ENCODE measurements at regions not wholly inside any gene's neighbourhood (a gene's known extent, or its start where the extent isn't known, plus 50 kb on each side); places are given as distances from the start of the nearest gene placed in this dataset.
"Not testable (repeated sequence)": the region's sequence is repeated elsewhere in the genome, so short reads cannot be mapped to it uniquely, and the experiment has no call there.

GRCh38 chr13:58235454-58235853 lies 603.9 kb downstream of the PCDH17 start:
- no peak for DNase-seq

GRCh38 chr13:58238972-58239773 lies 607.6 kb downstream of the PCDH17 start:
- DNase-seq: no peak

DNA sequence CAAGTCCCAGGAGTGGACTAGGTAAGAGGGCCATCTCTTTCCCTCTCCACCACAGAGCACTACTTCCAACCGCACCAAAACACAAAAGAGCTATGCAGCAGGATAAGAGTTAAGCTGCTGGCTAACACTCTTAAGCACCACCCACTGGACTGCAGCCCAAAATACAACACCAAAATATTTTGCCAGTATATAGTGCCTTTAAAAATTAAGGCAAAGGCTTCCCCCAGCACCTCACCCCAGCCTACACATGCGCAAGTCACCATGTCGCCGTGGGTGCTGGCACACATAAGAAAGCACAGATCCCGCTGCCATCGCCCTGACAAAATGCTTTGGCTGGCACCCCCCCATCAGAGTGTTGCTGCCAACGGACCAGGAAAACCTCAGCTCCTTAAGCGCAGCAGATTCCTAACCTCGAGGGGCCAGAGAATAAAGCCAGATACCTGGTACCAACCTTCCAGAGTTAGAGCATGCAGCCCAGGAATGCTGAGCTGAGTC lies 608.3 kb downstream of the PCDH17 start:
- DNase-seq: no peak

GRCh38 chr13:58247080-58247479 lies 615.5 kb downstream of the PCDH17 start:
- no peak for DNase-seq

- DNase-seq: no peak
Observed at GRCh38 chr13:58254943-58255342, 623.4 kb downstream of the PCDH17 start.

- DNase-seq: no peak
Observed at GRCh38 chr13:58266271-58266670, 634.7 kb downstream of the PCDH17 start.

DNA sequence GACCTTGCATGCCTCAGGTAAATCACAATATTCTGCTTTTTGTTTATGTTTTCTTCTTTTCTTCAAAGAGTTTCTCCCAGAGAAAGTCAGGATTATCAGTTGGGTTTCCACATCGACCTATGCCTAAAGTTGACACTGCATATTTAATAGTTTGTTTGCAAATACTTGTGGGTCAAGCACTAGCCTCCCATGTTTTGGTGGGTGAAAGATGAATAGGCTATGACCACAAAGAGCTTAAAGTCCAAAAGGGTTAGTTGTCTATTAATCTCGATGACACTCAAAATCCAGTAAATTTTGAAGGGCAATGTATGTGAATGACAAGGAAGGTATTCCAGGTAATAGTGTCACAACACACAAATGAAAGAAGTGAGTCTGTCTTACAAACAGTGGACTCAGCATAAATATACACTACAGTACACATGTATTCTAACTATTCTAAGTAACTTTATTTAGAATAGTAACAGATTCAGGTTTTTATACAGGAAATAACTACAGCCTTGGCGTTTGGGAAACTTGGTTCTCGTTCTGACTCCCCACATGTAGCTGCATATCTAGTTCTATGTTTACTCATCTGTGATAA lies 667.1 kb downstream of the PCDH17 start:
- DNase-seq: no peak

- DNase-seq: no peak
Observed at GRCh38 chr13:58300224-58300623, 668.7 kb downstream of the PCDH17 start.

DNA sequence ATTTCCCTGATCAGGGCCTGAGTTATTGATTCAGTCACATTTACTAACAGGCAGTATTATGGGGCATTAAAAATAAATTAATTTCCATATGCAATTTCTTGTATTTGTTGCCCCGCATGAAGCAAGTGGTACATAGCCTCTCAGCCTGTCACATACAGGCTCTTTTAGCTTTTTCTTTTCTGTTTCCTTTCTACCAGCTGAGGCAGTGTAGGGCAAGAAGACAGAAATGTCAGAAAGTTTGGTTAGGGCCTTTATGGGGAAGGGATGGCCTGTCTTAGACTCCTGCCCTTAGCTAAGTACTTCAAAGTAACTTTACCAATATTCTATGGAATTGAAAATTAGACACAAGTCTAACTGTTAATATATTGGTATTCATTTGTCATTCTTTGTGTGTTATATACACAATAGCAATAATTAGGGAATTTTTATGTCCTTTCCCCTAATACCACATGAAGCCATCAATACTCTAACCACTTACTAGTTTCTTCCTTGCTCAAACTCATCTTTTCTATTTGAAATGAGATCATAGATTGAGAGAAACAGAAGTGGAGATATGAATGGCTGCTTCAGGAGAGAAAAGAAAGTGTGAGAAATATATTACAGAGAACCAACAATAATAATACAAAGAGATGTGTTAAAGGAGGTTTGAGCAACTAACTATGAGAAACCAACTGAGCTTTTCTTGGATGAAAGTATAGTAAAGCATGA lies 669.6 kb downstream of the PCDH17 start:
- DNase-seq: no peak

DNA sequence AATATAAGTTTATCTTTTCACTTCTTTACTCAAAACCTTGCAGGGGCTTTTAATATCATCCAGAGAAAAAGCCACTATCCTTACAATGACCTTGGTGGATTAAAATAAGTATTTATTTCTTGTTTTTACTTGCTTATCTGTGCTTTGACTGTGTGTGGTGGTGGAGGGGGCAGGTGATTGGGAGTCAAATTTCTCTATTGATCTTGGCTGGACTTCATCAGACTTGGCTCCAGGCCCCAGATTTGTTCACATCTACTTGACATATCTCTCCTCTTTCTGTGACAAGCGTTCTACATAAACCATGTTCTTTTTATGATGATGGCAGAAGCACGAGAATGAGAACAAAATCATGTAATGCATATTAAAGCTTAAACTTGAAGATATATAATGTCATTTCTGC lies 670.8 kb downstream of the PCDH17 start:
- DNase-seq: no peak

- no peak for DNase-seq
Observed at GRCh38 chr13:58306062-58306461, 674.5 kb downstream of the PCDH17 start.

DNA sequence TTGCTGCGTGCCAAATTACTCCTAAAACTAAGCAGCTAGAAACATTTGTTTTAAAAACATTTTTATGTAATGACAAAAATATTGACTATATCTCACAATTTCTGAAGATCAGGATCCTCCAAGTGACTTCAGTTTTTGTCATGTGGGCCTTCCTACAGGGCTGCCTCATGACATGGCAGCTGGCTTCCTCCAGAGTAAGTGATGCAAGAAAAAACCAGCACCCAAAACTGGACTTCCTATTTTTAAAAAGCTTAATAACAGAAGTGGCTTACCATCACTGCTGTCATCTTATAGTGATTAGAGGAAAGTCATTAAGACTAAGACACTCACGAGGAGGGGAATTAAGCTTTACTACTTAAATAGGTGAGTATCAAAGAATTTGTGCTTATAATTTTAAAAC lies 681.7 kb downstream of the PCDH17 start:
- no peak for DNase-seq

DNA sequence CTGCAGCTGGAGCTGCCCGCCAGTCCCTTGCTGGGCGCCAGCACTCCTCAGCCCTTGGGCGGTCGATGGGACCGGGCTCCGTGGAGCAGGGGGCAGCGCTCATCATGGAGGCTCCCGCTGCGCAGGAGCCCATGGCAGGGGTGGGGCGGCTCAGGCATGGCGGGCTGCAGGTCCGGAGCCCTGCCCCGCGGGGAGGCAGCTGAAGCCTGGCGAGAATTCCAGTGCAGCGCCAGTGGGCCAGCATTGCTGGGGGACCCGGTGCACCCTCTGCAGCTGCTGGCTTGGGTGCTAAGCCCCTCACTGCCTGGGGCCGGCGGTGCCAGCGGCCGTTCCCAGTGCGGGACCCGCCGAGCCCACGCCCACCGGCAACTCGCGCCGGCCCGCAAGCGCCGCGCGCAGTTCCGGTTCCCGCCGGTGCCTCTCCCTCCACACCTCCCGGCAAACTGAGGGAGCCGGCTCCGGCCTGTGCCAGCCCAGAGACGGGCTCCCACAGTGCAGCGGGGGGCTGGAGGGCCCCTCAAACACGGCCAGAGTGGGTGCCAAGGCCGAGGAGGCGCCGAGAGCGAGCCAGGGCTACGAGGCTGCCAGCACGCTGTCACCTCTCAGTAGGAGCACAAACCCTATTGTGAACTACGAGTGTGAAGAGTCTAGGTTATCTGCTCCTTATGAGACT lies 687.1 kb downstream of the PCDH17 start:
- DNase-seq: no peak

DNA sequence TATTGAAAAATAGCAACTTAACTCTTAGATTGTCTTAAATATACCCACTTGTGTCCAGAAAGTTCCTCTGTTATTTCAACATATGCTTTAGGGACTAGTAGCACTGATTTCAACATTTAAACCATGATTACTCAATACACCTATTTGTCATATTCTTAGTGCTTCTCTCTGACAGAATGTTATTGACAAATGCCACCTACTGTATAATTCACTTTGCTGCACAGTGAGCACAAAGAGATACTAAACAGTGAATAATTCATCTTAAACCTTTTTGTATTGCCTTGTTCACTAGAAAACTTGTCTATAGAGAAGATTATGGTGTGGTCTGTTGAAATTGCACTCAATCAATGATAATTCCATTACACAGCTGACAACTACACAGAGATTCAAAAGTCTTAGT lies 692.6 kb downstream of the PCDH17 start:
- DNase-seq: no peak

DNA sequence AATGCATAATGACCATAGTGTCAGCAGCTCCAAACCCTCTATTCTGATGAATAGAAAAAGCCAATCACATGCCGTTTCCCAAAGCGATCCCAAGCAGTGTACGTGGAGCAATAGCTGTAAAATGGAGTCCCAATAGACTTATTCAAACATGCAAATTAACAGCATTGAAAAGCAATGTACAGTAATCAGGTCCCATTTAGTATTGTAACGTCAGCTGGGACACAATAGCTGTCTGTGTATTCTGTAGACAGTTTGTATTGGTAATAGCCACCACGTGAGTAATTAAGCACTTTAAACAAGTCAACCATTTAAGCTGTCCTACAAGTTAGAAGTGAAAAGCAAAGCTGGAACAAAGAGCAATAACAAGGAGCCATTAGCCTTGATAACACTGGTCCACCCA lies 698.2 kb downstream of the PCDH17 start:
- DNase-seq: no peak

- no peak for DNase-seq
Observed at GRCh38 chr13:58340895-58341294, 709.4 kb downstream of the PCDH17 start.

DNA sequence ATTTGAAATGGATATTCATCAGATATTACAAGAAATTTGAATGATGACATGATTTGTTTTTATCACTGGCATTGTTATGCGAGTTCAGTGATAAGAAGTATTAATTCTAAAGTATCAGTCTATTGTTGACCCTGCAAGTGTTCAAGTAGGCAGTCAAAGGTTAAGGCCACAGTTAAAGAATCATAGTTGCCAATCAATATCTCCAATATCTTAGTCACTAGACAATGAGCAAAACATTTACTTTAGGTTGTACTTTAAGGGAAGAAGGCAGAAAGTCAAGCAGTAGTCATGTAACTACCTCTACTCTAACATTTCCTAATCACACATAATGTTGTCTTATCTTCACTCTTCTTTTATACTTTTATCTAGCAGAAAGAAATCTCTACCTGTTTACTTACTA lies 709.8 kb downstream of the PCDH17 start:
- DNase-seq: no peak

DNA sequence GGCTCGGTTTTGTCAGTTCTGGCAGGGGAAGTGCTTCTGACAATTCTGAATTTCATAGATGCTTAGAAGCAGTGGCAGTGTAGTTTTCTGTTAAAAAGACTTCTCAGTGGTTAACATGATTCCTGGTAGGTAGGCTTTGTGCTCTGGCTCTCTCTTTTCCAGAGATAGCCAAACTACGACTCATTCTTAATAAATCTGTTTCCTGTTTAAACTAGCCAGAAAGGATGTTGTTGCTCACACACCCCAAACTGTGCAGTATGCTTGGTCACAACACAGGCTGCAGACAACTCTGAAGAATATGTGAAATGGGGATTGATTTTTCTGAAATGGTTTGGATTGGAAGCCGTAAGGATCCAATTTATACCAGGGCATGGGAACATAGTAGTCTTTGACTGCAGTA lies 711.5 kb downstream of the PCDH17 start:
- peak; percentile 35 for DNase-seq

DNA sequence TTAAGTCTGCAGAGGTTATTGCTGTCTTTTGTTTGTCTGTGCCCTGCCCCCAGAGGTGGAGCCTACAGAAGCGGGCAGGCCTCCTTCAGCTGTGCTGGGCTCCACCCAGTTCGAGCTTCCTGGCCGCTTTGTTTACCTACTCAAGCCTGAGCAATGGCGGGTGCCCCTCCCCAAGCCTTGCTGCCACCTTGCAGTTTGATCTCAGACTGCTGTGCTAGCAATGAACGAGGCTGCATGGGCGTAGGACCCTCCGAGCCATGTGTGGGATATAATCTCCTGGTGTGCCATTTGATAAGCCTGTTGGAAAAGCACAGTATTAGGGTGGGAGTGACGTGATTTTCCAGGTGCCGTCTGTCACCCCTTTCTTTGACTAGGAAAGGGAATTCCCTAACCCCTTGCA lies 720.6 kb downstream of the PCDH17 start:
- DNase-seq: not testable (repeated sequence)

GRCh38 chr13:58369936-58370335 lies 738.4 kb downstream of the PCDH17 start:
- no peak for DNase-seq

- no peak for DNase-seq
Observed at GRCh38 chr13:58376349-58376748, 744.8 kb downstream of the PCDH17 start.

- DNase-seq: no peak
Observed at GRCh38 chr13:58376775-58377174, 745.2 kb downstream of the PCDH17 start.

GRCh38 chr13:58379221-58379620 lies 747.7 kb downstream of the PCDH17 start:
- no peak for DNase-seq

Data from fibroblast of upper back skin (primary cell).